ENCODE measurements at regions not wholly inside any gene's neighbourhood (a gene's known extent, or its start where the extent isn't known, plus 50 kb on each side); places are given as distances from the start of the nearest gene placed in this dataset.

DNA sequence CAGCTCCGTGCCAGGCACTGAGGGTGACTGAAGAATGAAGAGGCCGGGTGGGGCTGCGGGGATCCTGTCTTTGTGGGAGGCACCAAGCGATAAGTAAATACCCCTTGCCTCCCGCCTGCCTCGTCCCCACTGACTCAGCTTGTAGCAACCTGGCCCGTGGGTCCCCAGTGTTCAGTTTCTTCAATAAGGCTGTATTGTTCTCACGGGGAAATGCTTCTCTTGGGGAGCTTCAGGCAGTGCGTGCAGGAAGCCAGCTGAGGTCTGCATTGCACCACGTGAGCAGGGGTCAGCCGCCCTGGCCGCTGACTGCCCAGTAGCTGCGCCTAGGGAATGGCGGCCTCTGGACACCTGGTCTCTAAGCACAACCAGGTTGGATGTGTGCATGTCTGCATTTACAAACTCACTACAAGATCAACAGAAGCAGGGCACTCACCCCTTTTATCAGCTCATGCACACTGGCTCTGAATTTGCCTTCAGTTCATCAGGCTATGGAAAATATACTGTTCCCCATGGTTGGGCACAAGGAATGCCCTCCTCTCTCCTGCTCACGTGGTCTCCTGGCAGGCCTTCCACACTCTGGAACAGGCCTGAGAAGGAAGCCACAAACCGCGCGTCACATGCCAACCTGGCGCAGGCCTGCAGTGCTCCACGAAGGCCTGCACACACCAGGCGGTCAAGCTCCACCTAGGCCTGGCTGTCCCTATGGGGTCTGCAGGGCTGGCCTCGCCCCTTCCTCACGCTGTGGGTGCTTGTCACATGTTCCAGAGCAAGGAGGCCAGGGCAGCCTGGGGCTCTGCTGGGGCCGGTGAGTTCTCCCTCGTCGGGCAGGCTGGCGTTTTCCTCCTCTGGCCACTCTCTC lies 135.7 kb upstream of the RNF32 start:
- Histone ChIP-seq H2BK120ac (ENCODE audit: low read depth, low read length) (no peak overlapping the region), H4K8ac (ENCODE audit: low read depth in 2 of 2, low read length in 2 of 2) (no peak overlapping the region), H3K14ac (replicated peaks; ENCODE audit: low read depth, low read length) (no peak overlapping the region), H3K9me1 (ENCODE audit: insufficient read depth, low read length) (no peaks in the 10 kb centered on the region), H3K9ac (ENCODE audit: low read depth, low read length) (no peak overlapping the region), H3K4me3 (ENCODE audit: insufficient read depth, low read depth, low read length) (no peak overlapping the region), H3K79me1 (ENCODE audit: low read depth in 1 of 2, low read length in 2 of 2) (no peaks in the 10 kb centered on the region), H2AK9ac (replicated peaks; ENCODE audit: low read depth, low read length, poor library complexity) (no peak overlapping the region), H4K91ac (ENCODE audit: insufficient read depth, low read depth, low read length) (no peak overlapping the region), H3K36me3 (ENCODE audit: control insufficient read depth, insufficient read depth, low read length) (no peaks in the 10 kb centered on the region), H3K56ac (ENCODE audit: extremely low read depth, insufficient read depth, low read length) (no peak overlapping the region), H2AFZ (replicated peaks; ENCODE audit: low read length, poor library complexity) (no peak overlapping the region), H4K20me1 (ENCODE audit: insufficient read depth, low read length) (no peaks in the 10 kb centered on the region), H4K5ac (ENCODE audit: low read depth, low read length) (no peak overlapping the region), H3K18ac (ENCODE audit: low read depth, low read length) (no peak overlapping the region), H2BK5ac (ENCODE audit: low read depth, low read length, poor library complexity, severe bottlenecking) (no peak overlapping the region), H3K27me3 (ENCODE audit: control insufficient read depth, insufficient read depth, low read length) (no peaks in the 10 kb centered on the region), H3K27ac (ENCODE audit: insufficient read depth, low read length) (no peak overlapping the region), H2BK15ac (ENCODE audit: low read depth, low read length) (no peak overlapping the region), H3K23ac (ENCODE audit: low read depth, low read length) (no peak overlapping the region), H2BK20ac (ENCODE audit: low read depth, low read length) (no peak overlapping the region), H2AK5ac (ENCODE audit: low read depth, low read length) (no peak overlapping the region), H3K9me3 (ENCODE audit: control insufficient read depth, insufficient read depth, low read length) (peaks cover 12% of the 10 kb centered on the region; the same call in 1 of the 2 replicates), H3K4me1 (ENCODE audit: control insufficient read depth, insufficient read depth, low read length) (no peaks in the 10 kb centered on the region), H3K4me2 (ENCODE audit: low read depth, low read length) (no peak overlapping the region), H3K4ac (ENCODE audit: low read depth, low read length) (no peak overlapping the region)
- WGBS, 2 experiments (ENCODE audit: extremely low coverage in 2 of 2, insufficient read length in 1 of 2) = 75% methylated on average over 20 of the region's 27 CpGs; no CpG with 5 or more reads in 1 of the 2 experiments
- ChIA-PET POLR2A (ENCODE audit: unreplicated experiment) (no interaction called here), CTCF (no interaction called here)
- in situ Hi-C loops (cut with MboI; ENCODE audit: low sequenced_read_pairs) = no loop called here
- dilution Hi-C loops (cut with HindIII; ENCODE audit: low sequenced_read_pairs, unreplicated experiment) = no loop called here
- intact Hi-C loops (cut with micrococcal nuclease) = loop anchor here (10.0 kb wide), 1 partner anchor 60 kb away; no protein-coding TSS in a partner anchor
- BruUV-seq (replicated peaks) = no TSS peak
- ATAC-seq (ENCODE audit: low read depth) (no peak), DNase-seq (no peak)
- TF ChIP-seq MXI1 (IDR thresholded peaks at IDR 0.05; ENCODE audit: borderline replicate concordance, low read depth, low read length) (no peak), CEBPB (IDR thresholded peaks at IDR 0.05; ENCODE audit: low read depth, low read length) (no peak), MAFK (IDR thresholded peaks at IDR 0.05; ENCODE audit: low read depth, low read length) (no peak), NFE2L2 (IDR thresholded peaks at IDR 0.05; ENCODE audit: low read depth, low read length) (no peak), RAD21 (IDR thresholded peaks at IDR 0.05; ENCODE audit: low read length) (no peak), RFX5 (IDR thresholded peaks at IDR 0.05; ENCODE audit: low read depth, low read length) (no peak), POLR2A (IDR thresholded peaks at IDR 0.05; ENCODE audit: low read depth, low read length) (no peak), CHD1 (IDR thresholded peaks at IDR 0.05; ENCODE audit: low read depth, low read length) (no peak), FOS (IDR thresholded peaks at IDR 0.05; ENCODE audit: low read depth, low read length) (no peak), USF2 (IDR thresholded peaks at IDR 0.05; ENCODE audit: low read depth, low read length) (no peak), RCOR1 (IDR thresholded peaks at IDR 0.05; ENCODE audit: insufficient replicate concordance, low read length) (no peak), BHLHE40 (IDR thresholded peaks at IDR 0.05; ENCODE audit: low read depth, low read length) (no peak), SMC3 (IDR thresholded peaks at IDR 0.05; ENCODE audit: low read depth, low read length) (no peak)
- TF ChIP-seq, protein P1, sequence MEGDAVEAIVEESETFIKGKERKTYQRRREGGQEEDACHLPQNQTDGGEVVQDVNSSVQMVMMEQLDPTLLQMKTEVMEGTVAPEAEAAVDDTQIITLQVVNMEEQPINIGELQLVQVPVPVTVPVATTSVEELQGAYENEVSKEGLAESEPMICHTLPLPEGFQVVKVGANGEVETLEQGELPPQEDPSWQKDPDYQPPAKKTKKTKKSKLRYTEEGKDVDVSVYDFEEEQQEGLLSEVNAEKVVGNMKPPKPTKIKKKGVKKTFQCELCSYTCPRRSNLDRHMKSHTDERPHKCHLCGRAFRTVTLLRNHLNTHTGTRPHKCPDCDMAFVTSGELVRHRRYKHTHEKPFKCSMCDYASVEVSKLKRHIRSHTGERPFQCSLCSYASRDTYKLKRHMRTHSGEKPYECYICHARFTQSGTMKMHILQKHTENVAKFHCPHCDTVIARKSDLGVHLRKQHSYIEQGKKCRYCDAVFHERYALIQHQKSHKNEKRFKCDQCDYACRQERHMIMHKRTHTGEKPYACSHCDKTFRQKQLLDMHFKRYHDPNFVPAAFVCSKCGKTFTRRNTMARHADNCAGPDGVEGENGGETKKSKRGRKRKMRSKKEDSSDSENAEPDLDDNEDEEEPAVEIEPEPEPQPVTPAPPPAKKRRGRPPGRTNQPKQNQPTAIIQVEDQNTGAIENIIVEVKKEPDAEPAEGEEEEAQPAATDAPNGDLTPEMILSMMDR (conservative IDR thresholded peaks at IDR 0.05; ENCODE audit: low read depth, low read length) = no peak
